Activated naive CD4-positive, alpha-beta T cell treated with anti-CD3 and anti-CD28 coated beads, Interleukin-2, amount 50 U/mL, for 24 hours (primary cell): ENCODE measurements at regions not wholly inside any gene's neighbourhood (a gene's known extent, or its start where the extent isn't known, plus 50 kb on each side); places are given as distances from the start of the nearest gene placed in this dataset.

Source experiments
- H3K27ac Mint-ChIP-seq: one replicate; pipeline ENCODE4 v1.8.0; 2021; ENCODE audit warnings: mild to moderate bottlenecking, mixed read lengths
- H3K27me3 Mint-ChIP-seq: one replicate; pipeline ENCODE4 v1.8.0; 2021; ENCODE audit warnings: mixed read lengths
- H3K36me3 Mint-ChIP-seq: one replicate; pipeline ENCODE4 v1.8.0; 2021; ENCODE audit warnings: mixed read lengths
- H3K4me1 Mint-ChIP-seq: one replicate; pipeline ENCODE4 v1.8.0; 2021; ENCODE audit warnings: mixed read lengths
- H3K4me3 Mint-ChIP-seq: one replicate; pipeline ENCODE4 v1.8.0; 2021; ENCODE audit warnings: mild to moderate bottlenecking, mixed read lengths
- H3K9me3 Mint-ChIP-seq: one replicate; pipeline ENCODE4 v1.8.0; 2021; ENCODE audit warnings: mixed read lengths

GRCh38 chr1:191163621-191164020 lies 686.0 kb upstream of the BRINP3 start:
- no peaks in the 10 kb centered on the region for H3K9me3 Mint-ChIP-seq
- H3K4me1 Mint-ChIP-seq: no peaks in the 10 kb centered on the region
- H3K36me3 Mint-ChIP-seq: no peaks in the 10 kb centered on the region
- H3K27me3 Mint-ChIP-seq: no peaks in the 10 kb centered on the region
- no peak overlapping the region for H3K4me3 Mint-ChIP-seq
- H3K27ac Mint-ChIP-seq: no peak overlapping the region

GRCh38 chr1:191174298-191174697 lies 696.6 kb upstream of the BRINP3 start:
- no peaks in the 10 kb centered on the region for H3K36me3 Mint-ChIP-seq
- no peak overlapping the region for H3K4me3 Mint-ChIP-seq
- H3K9me3 Mint-ChIP-seq: peaks cover 21% of the 10 kb centered on the region
- H3K27ac Mint-ChIP-seq: no peak overlapping the region
- no peaks in the 10 kb centered on the region for H3K27me3 Mint-ChIP-seq
- H3K4me1 Mint-ChIP-seq: no peaks in the 10 kb centered on the region

- no peaks in the 10 kb centered on the region for H3K27me3 Mint-ChIP-seq
- no peak overlapping the region for H3K4me3 Mint-ChIP-seq
- peaks cover 25% of the 10 kb centered on the region for H3K9me3 Mint-ChIP-seq
- no peaks in the 10 kb centered on the region for H3K36me3 Mint-ChIP-seq
- no peaks in the 10 kb centered on the region for H3K4me1 Mint-ChIP-seq
- no peak overlapping the region for H3K27ac Mint-ChIP-seq
Measured at GRCh38 chr1:191176131-191176530, 698.5 kb upstream of the BRINP3 start.

- H3K36me3 Mint-ChIP-seq: no peaks in the 10 kb centered on the region
- H3K9me3 Mint-ChIP-seq: no peaks in the 10 kb centered on the region
- H3K27ac Mint-ChIP-seq: no peak overlapping the region
- no peaks in the 10 kb centered on the region for H3K27me3 Mint-ChIP-seq
- H3K4me1 Mint-ChIP-seq: no peaks in the 10 kb centered on the region
- H3K4me3 Mint-ChIP-seq: no peak overlapping the region
Measured at GRCh38 chr1:191206513-191207207, 729.0 kb upstream of the BRINP3 start.

- Mint-ChIP-seq H3K36me3 (no peaks in the 10 kb centered on the region), H3K27me3 (no peaks in the 10 kb centered on the region), H3K27ac (no peak overlapping the region), H3K9me3 (peaks cover 7% of the 10 kb centered on the region), H3K4me1 (no peaks in the 10 kb centered on the region), H3K4me3 (no peak overlapping the region)
Measured at GRCh38 chr1:191222206-191222605, 744.5 kb upstream of the BRINP3 start.

GRCh38 chr1:191240925-191241324 lies 763.3 kb upstream of the BRINP3 start:
- Mint-ChIP-seq H3K36me3 (no peaks in the 10 kb centered on the region), H3K4me3 (no peak overlapping the region), H3K4me1 (no peaks in the 10 kb centered on the region), H3K27me3 (no peaks in the 10 kb centered on the region), H3K9me3 (peaks cover 8% of the 10 kb centered on the region), H3K27ac (no peak overlapping the region)

- Mint-ChIP-seq H3K4me1 (no peaks in the 10 kb centered on the region), H3K27me3 (no peaks in the 10 kb centered on the region), H3K27ac (no peak overlapping the region), H3K36me3 (no peaks in the 10 kb centered on the region), H3K9me3 (peaks cover 29% of the 10 kb centered on the region), H3K4me3 (no peak overlapping the region)
Measured at GRCh38 chr1:191255354-191256054, 777.8 kb upstream of the BRINP3 start.

- no peaks in the 10 kb centered on the region for H3K27me3 Mint-ChIP-seq
- H3K27ac Mint-ChIP-seq: no peak overlapping the region
- H3K9me3 Mint-ChIP-seq: peaks cover 30% of the 10 kb centered on the region
- no peak overlapping the region for H3K4me3 Mint-ChIP-seq
- no peaks in the 10 kb centered on the region for H3K36me3 Mint-ChIP-seq
- no peaks in the 10 kb centered on the region for H3K4me1 Mint-ChIP-seq
Measured at GRCh38 chr1:191256917-191257316, 779.3 kb upstream of the BRINP3 start.

GRCh38 chr1:191260056-191260455 lies 782.4 kb upstream of the BRINP3 start:
- no peak overlapping the region for H3K4me3 Mint-ChIP-seq
- peaks cover 29% of the 10 kb centered on the region for H3K9me3 Mint-ChIP-seq
- H3K4me1 Mint-ChIP-seq: no peaks in the 10 kb centered on the region
- H3K27me3 Mint-ChIP-seq: no peaks in the 10 kb centered on the region
- no peak overlapping the region for H3K27ac Mint-ChIP-seq
- H3K36me3 Mint-ChIP-seq: no peaks in the 10 kb centered on the region

- Mint-ChIP-seq H3K9me3 (peaks cover 29% of the 10 kb centered on the region), H3K4me3 (no peak overlapping the region), H3K27me3 (no peaks in the 10 kb centered on the region), H3K36me3 (no peaks in the 10 kb centered on the region), H3K4me1 (no peaks in the 10 kb centered on the region), H3K27ac (no peak overlapping the region)
Measured at GRCh38 chr1:191261111-191261510, 783.4 kb upstream of the BRINP3 start.

- Mint-ChIP-seq H3K27me3 (no peaks in the 10 kb centered on the region), H3K27ac (no peak overlapping the region), H3K4me1 (no peaks in the 10 kb centered on the region), H3K4me3 (no peak overlapping the region), H3K9me3 (peaks cover 21% of the 10 kb centered on the region), H3K36me3 (no peaks in the 10 kb centered on the region)
Measured at GRCh38 chr1:191279266-191279800, 801.7 kb upstream of the BRINP3 start.

GRCh38 chr1:191284175-191284574 lies 806.5 kb upstream of the BRINP3 start:
- Mint-ChIP-seq H3K4me1 (no peaks in the 10 kb centered on the region), H3K4me3 (no peak overlapping the region), H3K27ac (no peak overlapping the region), H3K36me3 (no peaks in the 10 kb centered on the region), H3K9me3 (peaks cover 23% of the 10 kb centered on the region), H3K27me3 (no peaks in the 10 kb centered on the region)

GRCh38 chr1:191290441-191290840 lies 812.8 kb upstream of the BRINP3 start:
- H3K4me3 Mint-ChIP-seq: no peak overlapping the region
- no peaks in the 10 kb centered on the region for H3K4me1 Mint-ChIP-seq
- no peaks in the 10 kb centered on the region for H3K27me3 Mint-ChIP-seq
- no peak overlapping the region for H3K27ac Mint-ChIP-seq
- no peaks in the 10 kb centered on the region for H3K9me3 Mint-ChIP-seq
- no peaks in the 10 kb centered on the region for H3K36me3 Mint-ChIP-seq

GRCh38 chr1:191305370-191305769 lies 827.7 kb upstream of the BRINP3 start:
- no peaks in the 10 kb centered on the region for H3K4me1 Mint-ChIP-seq
- no peaks in the 10 kb centered on the region for H3K27me3 Mint-ChIP-seq
- peaks cover 5% of the 10 kb centered on the region for H3K9me3 Mint-ChIP-seq
- H3K36me3 Mint-ChIP-seq: no peaks in the 10 kb centered on the region
- no peak overlapping the region for H3K27ac Mint-ChIP-seq
- no peak overlapping the region for H3K4me3 Mint-ChIP-seq

- Mint-ChIP-seq H3K27me3 (no peaks in the 10 kb centered on the region), H3K9me3 (peaks cover 5% of the 10 kb centered on the region), H3K4me1 (no peaks in the 10 kb centered on the region), H3K36me3 (no peaks in the 10 kb centered on the region), H3K27ac (no peak overlapping the region), H3K4me3 (no peak overlapping the region)
Measured at GRCh38 chr1:191306916-191307315, 829.3 kb upstream of the BRINP3 start.

GRCh38 chr1:191320062-191320461 lies 838.2 kb upstream of the RGS18 start:
- no peaks in the 10 kb centered on the region for H3K9me3 Mint-ChIP-seq
- H3K27ac Mint-ChIP-seq: no peak overlapping the region
- no peak overlapping the region for H3K4me3 Mint-ChIP-seq
- no peaks in the 10 kb centered on the region for H3K36me3 Mint-ChIP-seq
- H3K27me3 Mint-ChIP-seq: no peaks in the 10 kb centered on the region
- H3K4me1 Mint-ChIP-seq: no peaks in the 10 kb centered on the region
